H9 (cell line): ENCODE measurements at regions not wholly inside any gene's neighbourhood (a gene's known extent, or its start where the extent isn't known, plus 50 kb on each side); places are given as distances from the start of the nearest gene placed in this dataset.

Experiments used
- DNase-seq: peaks from one replicate; pipeline ENCODE4 v3.0.0-alpha.2; 2017
- H2AFZ ChIP-seq: one replicate; pipeline ENCODE4 v1.6.1; 2013; ENCODE audit warnings: mild to moderate bottlenecking, low read length, control low read depth, moderate library complexity
- H2AK5ac ChIP-seq: 2 replicates; pipeline ENCODE4 v1.6.1; 2013; ENCODE audit warnings: low read length, control low read depth, mixed read lengths; ENCODE audit not compliant: insufficient read length
- H2BK120ac ChIP-seq: one replicate; pipeline ENCODE4 v1.6.1; 2013; ENCODE audit warnings: low read depth, mild to moderate bottlenecking, low read length, control low read depth, inconsistent platforms; ENCODE audit not compliant: poor library complexity, severe bottlenecking
- H2BK12ac ChIP-seq: 2 replicates; pipeline ENCODE4 v1.6.1; 2013; ENCODE audit warnings: low read length, control low read depth, mixed read lengths, low read depth; ENCODE audit not compliant: insufficient read length
- H2BK15ac ChIP-seq: 2 replicates; pipeline ENCODE4 v1.6.1; 2013; ENCODE audit warnings: low read depth, low read length, control low read depth
- H2BK20ac ChIP-seq: one replicate; pipeline ENCODE4 v1.6.1; 2013; ENCODE audit warnings: low read depth, mild to moderate bottlenecking, low read length, control low read depth, inconsistent platforms; ENCODE audit not compliant: poor library complexity, severe bottlenecking
- H2BK5ac ChIP-seq: 2 replicates; pipeline ENCODE4 v1.6.1; 2013; ENCODE audit warnings: low read length, control low read depth, mixed read lengths; ENCODE audit not compliant: insufficient read length
- H3K14ac ChIP-seq: 2 replicates; pipeline ENCODE4 v1.6.1; 2013; ENCODE audit warnings: low read length, control low read depth; ENCODE audit not compliant: insufficient read depth
- H3K18ac ChIP-seq: 2 replicates; pipeline ENCODE4 v1.6.1; 2013; ENCODE audit warnings: low read depth, mild to moderate bottlenecking, mixed read lengths, low read length, control low read depth; ENCODE audit not compliant: insufficient read length
- H3K23ac ChIP-seq: 2 replicates; pipeline ENCODE4 v1.6.1; 2013; ENCODE audit warnings: low read length, control low read depth, mixed read lengths, low read depth; ENCODE audit not compliant: insufficient read length
- H3K23me2 ChIP-seq: 2 replicates; pipeline ENCODE4 v1.6.1; 2013; ENCODE audit warnings: low read depth, mild to moderate bottlenecking, mixed read lengths, low read length, control low read depth; ENCODE audit not compliant: insufficient read length, poor library complexity, severe bottlenecking
- H3K27ac ChIP-seq: 2 replicates; pipeline ENCODE4 v1.5.1; 2013; ENCODE audit warnings: low read length, control low read depth, mixed read lengths, low read depth; ENCODE audit not compliant: insufficient read length
- H3K27me3 ChIP-seq: 2 replicates; pipeline ENCODE4 v1.6.1; 2013; ENCODE audit warnings: low read length, control low read depth, inconsistent platforms; ENCODE audit not compliant: insufficient read depth
- H3K4ac ChIP-seq: 2 replicates; pipeline ENCODE4 v1.6.1; 2013; ENCODE audit warnings: low read depth, mild to moderate bottlenecking, control low read depth, inconsistent platforms, low read length, moderate library complexity
- H3K4me1 ChIP-seq: 2 replicates; pipeline ENCODE4 v1.6.1; 2013; ENCODE audit warnings: low read length, control low read depth, inconsistent platforms; ENCODE audit not compliant: insufficient read depth
- H3K4me2 ChIP-seq: 2 replicates; pipeline ENCODE4 v1.6.1; 2013; ENCODE audit warnings: low read length, control low read depth, mixed read lengths; ENCODE audit not compliant: insufficient read length, insufficient read depth
- H3K56ac ChIP-seq: 2 replicates; pipeline ENCODE4 v1.6.1; 2013; ENCODE audit warnings: low read depth, mild to moderate bottlenecking, mixed read lengths, low read length, control low read depth; ENCODE audit not compliant: insufficient read length
- H3K79me1 ChIP-seq: 2 replicates; pipeline ENCODE4 v1.6.1; 2013; ENCODE audit warnings: low read depth, mild to moderate bottlenecking, moderate library complexity, low read length, control low read depth, inconsistent platforms; ENCODE audit not compliant: insufficient read depth, poor library complexity, severe bottlenecking
- H3K79me2 ChIP-seq: 2 replicates; pipeline ENCODE4 v1.6.1; 2013; ENCODE audit warnings: low read length, control low read depth, inconsistent platforms; ENCODE audit not compliant: insufficient read depth
- H3K9ac ChIP-seq: 2 replicates; pipeline ENCODE4 v1.6.1; 2013; ENCODE audit warnings: low read length, control low read depth, mixed read lengths; ENCODE audit not compliant: insufficient read length; ENCODE audit errors: extremely low read depth
- H3K9me3 ChIP-seq: one replicate; pipeline ENCODE4 v1.6.1; 2013; ENCODE audit warnings: low read depth, low read length, inconsistent platforms; ENCODE audit not compliant: control insufficient read depth
- H3T11ph ChIP-seq: one replicate; pipeline ENCODE4 v1.6.1; 2013; ENCODE audit warnings: mild to moderate bottlenecking, low read length, control low read depth, inconsistent platforms
- H4K20me1 ChIP-seq: one replicate; pipeline ENCODE4 v1.6.1; 2013; ENCODE audit not compliant: control insufficient read depth, insufficient read length, insufficient read depth
- H4K5ac ChIP-seq: 2 replicates; pipeline ENCODE4 v1.6.1; 2013; ENCODE audit warnings: low read depth, mild to moderate bottlenecking, mixed read lengths, low read length, control low read depth; ENCODE audit not compliant: insufficient read length
- H4K8ac ChIP-seq: replicated peaks from 2 replicates; pipeline ENCODE4 v1.6.1; 2013; ENCODE audit warnings: low read length, control low read depth, mixed read lengths, low read depth; ENCODE audit not compliant: insufficient read length
- H4K91ac ChIP-seq: 2 replicates; pipeline ENCODE4 v1.6.1; 2013; ENCODE audit warnings: low read depth, mild to moderate bottlenecking, moderate library complexity, mixed read lengths, low read length, control low read depth; ENCODE audit not compliant: insufficient read length
- H3K27ac Mint-ChIP-seq, 3 experiments: 2 replicates in 2 of 3; 3 replicates in 1 of 3; pipeline ENCODE4 v1.8.0; 2020 to 2021; ENCODE audit warnings: mixed read lengths in 3 of 3, mild to moderate bottlenecking in 1 of 3, moderate library complexity in 1 of 3
- H3K27me3 Mint-ChIP-seq: 2 replicates; pipeline ENCODE4 v1.8.0; 2021; ENCODE audit warnings: low read depth, mild to moderate bottlenecking, moderate library complexity, mixed read lengths
- H3K36me3 Mint-ChIP-seq, 3 experiments: 2 replicates in 2 of 3; 3 replicates in 1 of 3; pipeline ENCODE4 v1.8.0; 2020 to 2021; ENCODE audit warnings: low read depth in 3 of 3, mixed read lengths in 3 of 3; ENCODE audit not compliant: insufficient read depth in 1 of 3
- H3K4me1 Mint-ChIP-seq, 2 experiments: 2 replicates each; pipeline ENCODE4 v1.8.0; 2020; ENCODE audit warnings: mixed read lengths in 2 of 2
- H3K4me3 Mint-ChIP-seq, 2 experiments: 2 replicates in 1 of 2; 3 replicates in 1 of 2; pipeline ENCODE4 v1.8.0; 2020 to 2021; ENCODE audit warnings: mild to moderate bottlenecking in 2 of 2, mixed read lengths in 2 of 2, moderate library complexity in 1 of 2
- H3K9me3 Mint-ChIP-seq, 2 experiments: 2 replicates in 1 of 2; 3 replicates in 1 of 2; pipeline ENCODE4 v1.8.0; 2020; ENCODE audit warnings: mild to moderate bottlenecking in 2 of 2, mixed read lengths in 2 of 2, moderate library complexity in 1 of 2
- CTCF ChIP-seq: fragments of 200-600 bp; sonication (generic); conservative IDR thresholded peaks from 3 replicates; pipeline ENCODE4 v1.8.0; 2021; ENCODE audit warnings: antibody characterized with exemption, mild to moderate bottlenecking
- WGBS: extraction: QIAGEN DNeasy Blood & Tissue Kit; methylation state at CpG from one replicate; pipeline ENCODE4 v1.1.7; 2013; ENCODE audit warnings: missing lambda C conversion rate, low lambda C conversion rate, mixed read lengths; ENCODE audit not compliant: insufficient read length; ENCODE audit errors: extremely low coverage; 5-methylcytosine and 5-hydroxymethylcytosine counted together

GRCh38 chr12:13383379-13383778 is 186.9 kb downstream of the EMP1 start:
- no peaks in the 10 kb centered on the region for H3K23me2 ChIP-seq
- H3K27me3 ChIP-seq = no peaks in the 10 kb centered on the region
- no peak overlapping the region for H2BK15ac ChIP-seq
- H2BK20ac ChIP-seq = no peak overlapping the region
- H3K18ac ChIP-seq = no peak overlapping the region
- peak overlapping the region; percentile 67 for H2BK120ac ChIP-seq
- no peak overlapping the region for H3K27ac ChIP-seq
- no peak overlapping the region for H3K4ac ChIP-seq
- Mint-ChIP-seq H3K36me3 (peaks cover 0 to 2% (median 1%) of the 10 kb centered on the region in 3 experiments; a peak in 2 of 7 replicates), H3K4me1 (peaks cover 10 to 15% of the 10 kb centered on the region in 2 experiments), H3K27ac (no peak overlapping the region), H3K4me3 (no peak overlapping the region), H3K9me3 (0 out of 5 replicates have a peak, but pooled peaks cover 0 to 2% of the 10 kb centered on the region in 2 experiments), H3K27me3 (peaks cover 4% of the 10 kb centered on the region)
- H4K5ac ChIP-seq = no peak overlapping the region
- H2AK5ac ChIP-seq = no peak overlapping the region
- WGBS = no CpG with 5 or more reads among the region's 3 CpGs
- no peaks in the 10 kb centered on the region; the same call in 1 of the 2 replicates for H3K4me1 ChIP-seq
- no peaks in the 10 kb centered on the region for H3K79me2 ChIP-seq
- H3K4me2 ChIP-seq = no peak overlapping the region
- no peak overlapping the region for H4K91ac ChIP-seq
- no peak overlapping the region for H3T11ph ChIP-seq
- no peak overlapping the region for H2BK12ac ChIP-seq
- H3K56ac ChIP-seq = no peak overlapping the region
- no peak overlapping the region for H3K14ac ChIP-seq
- no peak overlapping the region for H3K9ac ChIP-seq
- no peak for TF ChIP-seq CTCF
- no peaks in the 10 kb centered on the region for H3K9me3 ChIP-seq
- DNase-seq = peak; percentile 24
- H2AFZ ChIP-seq = no peak overlapping the region
- H4K8ac ChIP-seq = no peak overlapping the region
- no peaks in the 10 kb centered on the region for H4K20me1 ChIP-seq
- no peaks in the 10 kb centered on the region for H3K79me1 ChIP-seq
- no peak overlapping the region for H2BK5ac ChIP-seq
- no peak overlapping the region for H3K23ac ChIP-seq
